GDM1 (cell line): ENCODE measurements at regions not wholly inside any gene's neighbourhood (a gene's known extent, or its start where the extent isn't known, plus 50 kb on each side); places are given as distances from the start of the nearest gene placed in this dataset.

Experiments used
- DNase-seq: peaks from one replicate; lab custom pipeline; 2025; lab: John Stamatoyannopoulos, UW

DNA sequence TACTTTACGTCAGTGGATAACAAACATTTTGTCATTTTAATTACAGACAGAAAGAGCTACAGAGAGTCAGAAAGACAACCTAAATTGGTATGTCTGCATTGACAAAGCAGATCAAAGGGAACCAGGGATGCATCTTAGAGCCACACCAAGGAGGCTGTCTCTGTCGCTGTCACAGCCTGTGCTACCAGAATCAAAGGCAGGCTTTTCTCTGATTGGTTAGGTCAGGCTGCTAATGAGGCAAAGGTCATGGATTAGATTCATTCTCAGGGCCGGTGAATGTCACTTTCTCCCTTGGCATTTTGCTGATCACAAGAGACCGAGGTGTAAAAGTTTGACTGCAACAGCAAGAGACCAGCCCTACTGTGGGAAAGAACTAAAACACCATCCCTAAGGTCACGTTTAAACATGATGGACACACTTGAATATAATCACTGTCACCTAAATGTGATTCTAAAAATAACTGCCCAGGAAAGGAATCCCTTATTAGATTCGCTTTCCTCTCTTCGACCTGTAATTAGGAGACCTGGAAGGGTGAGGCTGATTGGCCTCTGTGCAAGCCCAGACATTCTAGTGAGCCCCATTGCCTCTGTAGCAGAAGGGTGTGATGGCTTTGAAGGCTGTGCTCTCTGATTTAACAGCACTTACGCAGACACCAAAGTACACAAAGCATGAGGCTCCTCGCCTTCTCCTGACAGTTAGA, 314.4 kb upstream of the NBEA start:
- DNase-seq = no peak

DNA sequence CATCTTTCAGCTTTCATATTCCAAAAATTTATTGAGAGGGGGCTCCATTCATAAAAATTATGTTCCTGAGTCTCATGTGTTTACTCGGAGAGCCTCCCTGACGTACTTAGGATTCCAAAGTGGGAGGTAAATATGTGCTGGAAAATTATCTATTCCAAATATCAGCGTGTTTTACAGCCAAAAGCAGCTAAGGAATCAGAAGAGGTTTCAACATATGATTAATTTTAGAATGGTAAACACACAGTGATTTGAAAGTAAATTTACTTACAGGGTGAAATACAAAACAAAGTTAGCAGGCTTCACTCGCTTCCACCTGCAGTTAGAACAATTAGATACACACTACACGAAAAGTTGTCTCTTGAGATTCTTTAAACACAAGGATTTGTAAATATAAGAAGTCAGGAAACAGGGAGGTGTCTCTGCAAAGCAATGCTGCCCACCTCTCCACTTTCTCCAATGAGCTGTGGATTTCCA, 313.8 kb upstream of the NBEA start:
- DNase-seq = no peak

DNA sequence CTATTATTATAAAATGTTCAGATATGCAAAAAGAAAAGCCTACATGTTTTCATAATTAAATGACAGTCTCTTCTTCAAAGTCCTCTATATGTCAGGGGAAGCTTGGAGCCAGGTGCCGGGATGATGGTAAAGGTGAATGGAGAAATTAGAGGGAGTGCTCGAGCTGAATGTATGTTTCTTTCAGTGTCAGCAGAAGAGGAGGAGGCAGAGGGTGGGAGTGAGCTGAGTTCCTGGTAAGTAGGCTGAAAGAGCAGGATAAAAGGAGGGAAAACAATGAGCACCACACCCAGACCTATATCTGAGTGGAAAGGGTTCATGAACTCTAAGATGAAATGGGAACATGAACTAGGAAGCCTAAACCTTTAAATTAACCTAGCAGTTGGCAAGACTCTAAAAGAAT, 307.6 kb upstream of the NBEA start:
- no peak for DNase-seq

DNA sequence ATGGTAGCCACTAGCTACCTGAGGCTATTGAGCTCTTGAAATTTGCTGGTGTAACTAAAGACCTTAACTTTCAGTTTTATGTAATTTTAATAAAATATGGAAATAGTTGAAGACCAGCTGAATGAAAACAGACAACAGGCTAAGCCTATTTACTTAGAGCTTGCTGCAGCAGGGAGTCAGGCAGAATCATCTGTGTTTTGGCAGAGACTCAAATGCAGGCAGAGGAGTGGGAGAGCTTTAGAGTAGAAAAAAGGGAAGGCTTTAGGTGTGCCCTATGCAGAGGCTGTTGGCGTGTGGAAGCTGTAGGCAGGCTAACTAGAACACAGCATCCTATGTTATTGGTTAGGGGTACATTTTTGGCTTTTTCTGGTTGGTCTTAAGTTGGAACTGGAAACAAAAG, 304.9 kb upstream of the NBEA start:
- no peak for DNase-seq

GRCh38 chr13:34637636-34638035, 304.4 kb upstream of the NBEA start:
- no peak for DNase-seq

DNA sequence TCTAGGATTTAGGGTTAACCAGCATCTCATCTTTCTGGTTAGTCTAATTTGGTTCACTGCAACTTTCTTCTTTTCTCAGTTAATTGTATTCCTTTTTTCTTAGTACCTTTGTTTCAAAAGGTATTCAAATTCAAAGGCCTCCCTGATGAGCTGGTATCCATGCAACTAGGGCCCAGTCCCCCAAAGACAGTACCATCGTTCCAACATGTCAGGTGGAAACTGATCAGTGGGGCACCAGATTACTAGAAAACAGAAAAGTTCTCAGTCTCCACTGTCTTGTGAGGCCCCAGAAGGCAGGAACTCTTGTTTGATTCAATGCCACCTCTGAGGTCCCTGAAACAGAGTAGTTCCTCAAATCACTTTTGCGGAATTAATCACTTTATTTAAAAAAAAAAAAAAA, 303.2 kb upstream of the NBEA start:
- no peak for DNase-seq

GRCh38 chr13:34640179-34640992, 301.7 kb upstream of the NBEA start:
- DNase-seq = no peak

DNA sequence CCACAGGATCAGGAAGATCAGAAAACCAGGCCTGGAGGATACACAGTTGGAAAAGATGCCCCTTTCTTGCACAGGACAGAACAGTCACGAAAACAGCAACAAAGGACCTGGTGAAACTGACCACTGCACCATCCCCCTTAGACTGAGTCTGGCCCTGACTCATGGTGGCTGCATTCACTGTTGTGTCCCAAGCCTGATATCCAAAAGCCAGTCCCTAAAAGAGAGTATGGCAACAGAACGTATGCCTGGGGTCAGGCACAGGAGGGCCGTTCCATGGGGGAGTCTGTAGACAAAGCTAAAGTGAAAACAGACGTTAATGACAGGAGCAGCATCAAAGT, 301.1 kb upstream of the NBEA start:
- no peak for DNase-seq

DNA sequence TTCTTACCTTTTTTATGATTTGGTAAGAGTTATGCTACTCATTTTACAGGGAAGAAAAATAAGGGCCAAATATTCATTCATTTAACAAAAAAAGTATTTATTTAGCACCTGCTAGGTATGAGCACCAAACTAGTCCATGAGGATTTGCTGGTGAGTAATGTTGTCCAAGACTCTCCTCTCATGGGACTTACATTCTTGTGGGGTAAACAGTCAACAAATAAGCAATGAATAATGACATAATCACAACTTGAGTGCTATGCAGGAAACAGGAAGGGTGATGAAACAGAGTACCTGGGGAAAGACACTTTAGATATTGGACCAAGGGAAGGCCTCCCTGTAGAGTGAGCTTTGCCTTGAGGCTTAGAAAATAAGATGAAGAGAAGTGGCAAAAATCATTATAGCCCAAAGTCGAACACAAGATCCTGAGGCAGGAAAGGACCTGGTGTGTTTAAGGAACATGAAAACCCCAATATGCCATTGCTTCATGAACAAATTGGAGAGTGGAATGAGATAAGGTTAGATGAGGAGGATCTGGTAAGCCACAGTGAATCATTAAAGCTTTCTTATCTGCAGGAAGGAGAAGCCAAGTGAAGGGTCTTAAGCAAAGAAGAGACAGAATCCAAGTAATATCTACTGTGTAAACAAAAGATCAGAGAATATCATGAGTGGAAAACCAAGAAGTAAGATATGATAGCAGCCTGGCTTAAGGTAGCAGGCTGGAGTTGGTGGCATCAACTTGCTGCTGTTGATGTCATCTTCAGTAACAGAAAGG, 294.5 kb upstream of the NBEA start:
- no peak for DNase-seq

- no peak for DNase-seq
Measured at GRCh38 chr13:34654203-34654602, 287.9 kb upstream of the NBEA start.

- no peak for DNase-seq
Measured at GRCh38 chr13:34654647-34655046, 287.4 kb upstream of the NBEA start.

DNA sequence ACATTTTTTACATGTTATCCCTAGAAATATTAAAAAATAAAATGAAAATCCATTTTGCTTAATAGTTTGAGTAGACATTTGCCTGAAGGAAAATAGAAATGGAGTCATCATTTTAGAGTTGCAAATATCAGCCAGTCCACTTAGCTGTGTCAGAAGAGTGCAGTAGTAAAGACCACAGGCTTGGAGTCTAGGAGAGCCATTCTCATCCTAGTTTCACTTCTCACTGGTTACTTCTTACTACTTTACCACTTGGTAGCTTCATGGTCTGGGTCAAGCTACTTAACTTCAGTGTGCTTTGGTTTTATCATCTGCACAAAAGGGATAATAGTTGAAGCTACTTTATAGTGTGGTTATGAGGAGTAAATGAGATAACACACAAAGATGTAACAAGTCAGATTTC, 286.5 kb upstream of the NBEA start:
- no peak for DNase-seq

GRCh38 chr13:34657716-34658115, 284.4 kb upstream of the NBEA start:
- DNase-seq = no peak

- DNase-seq = no peak
Measured at GRCh38 chr13:34667286-34668218, 274.5 kb upstream of the NBEA start.

- no peak for DNase-seq
Measured at GRCh38 chr13:34671137-34671536, 270.9 kb upstream of the NBEA start.

DNA sequence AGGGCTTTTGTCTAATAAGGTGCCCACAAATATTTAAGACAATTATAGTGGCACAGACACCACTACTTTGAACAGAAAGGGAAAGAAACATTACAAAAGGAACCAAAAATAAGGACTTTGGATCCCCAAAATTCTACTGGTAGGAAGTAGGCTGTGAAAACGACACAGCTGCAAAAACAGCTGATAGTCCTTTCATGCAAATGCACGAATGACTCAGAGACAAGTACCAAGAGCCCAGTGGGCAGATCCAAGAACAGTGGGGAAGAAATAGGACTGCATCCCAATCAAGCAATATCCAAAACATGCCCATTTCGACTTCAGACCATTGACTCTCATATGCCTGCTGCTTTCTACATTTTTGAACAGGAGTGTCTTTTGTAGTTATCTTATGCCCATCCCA, 269.4 kb upstream of the NBEA start:
- no peak for DNase-seq

- no peak for DNase-seq
Measured at GRCh38 chr13:34675626-34676025, 266.4 kb upstream of the NBEA start.

DNA sequence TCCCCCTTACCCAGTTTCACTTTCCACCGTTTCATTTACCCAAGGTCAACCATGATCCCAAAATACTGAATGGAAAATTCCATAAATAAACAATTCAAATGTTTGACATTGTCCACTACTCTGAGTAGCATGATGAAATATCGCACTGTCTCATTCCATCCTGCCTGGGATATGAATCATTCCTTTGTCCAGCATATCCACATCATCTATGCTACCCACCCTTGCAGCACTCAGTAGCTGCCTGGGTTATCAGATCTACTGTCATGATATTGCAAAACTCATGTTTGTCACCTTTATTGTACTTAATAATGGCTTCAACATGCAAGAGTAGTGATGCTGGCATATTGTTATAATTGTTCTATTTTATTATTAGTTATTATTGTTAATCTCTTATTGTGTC, 263.9 kb upstream of the NBEA start:
- no peak for DNase-seq

DNA sequence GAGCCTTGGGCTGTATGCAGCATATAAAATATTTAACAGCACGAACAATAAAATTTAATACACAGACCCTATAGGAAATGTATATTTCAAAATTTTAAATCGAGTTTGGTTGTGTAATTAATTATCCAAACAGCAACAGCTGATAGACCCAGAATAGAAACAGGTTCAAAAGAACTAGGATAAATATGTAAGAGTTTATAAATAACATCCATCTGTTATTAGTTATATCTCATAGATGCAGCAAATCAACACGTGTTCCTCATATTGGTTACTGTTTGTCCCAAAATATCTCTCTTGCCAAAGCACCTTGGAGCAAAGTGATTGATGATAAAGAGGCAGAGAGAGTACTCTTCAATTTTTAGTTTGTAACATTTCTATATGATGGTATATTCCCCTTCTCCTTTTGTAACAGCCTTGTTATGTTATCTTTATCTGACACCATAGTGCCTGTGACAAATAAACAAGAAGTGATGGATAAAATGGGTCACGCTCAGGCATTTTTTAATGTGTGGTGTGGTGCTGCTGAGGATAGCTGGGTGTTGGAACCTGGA, 260.6 kb upstream of the NBEA start:
- no peak for DNase-seq

DNA sequence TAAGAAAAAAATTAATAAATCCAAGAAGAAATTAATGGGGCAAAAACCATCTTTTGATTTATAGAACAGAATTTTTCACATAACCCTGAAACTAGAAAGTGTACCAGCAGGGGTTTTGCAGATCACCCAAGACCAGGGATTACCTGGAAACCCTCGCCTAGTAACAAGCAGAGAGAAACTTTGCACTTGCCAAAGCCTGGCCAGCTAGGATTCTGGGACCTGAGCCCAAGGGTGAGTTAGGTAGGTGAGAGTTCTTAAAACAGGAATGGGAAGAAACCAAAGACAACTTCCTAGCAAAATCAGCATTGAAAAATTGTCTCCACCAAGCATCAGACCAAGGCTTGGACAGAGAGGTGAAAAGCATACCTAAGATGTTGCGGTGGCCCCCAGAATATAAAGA, 247.0 kb upstream of the NBEA start:
- no peak for DNase-seq

DNA sequence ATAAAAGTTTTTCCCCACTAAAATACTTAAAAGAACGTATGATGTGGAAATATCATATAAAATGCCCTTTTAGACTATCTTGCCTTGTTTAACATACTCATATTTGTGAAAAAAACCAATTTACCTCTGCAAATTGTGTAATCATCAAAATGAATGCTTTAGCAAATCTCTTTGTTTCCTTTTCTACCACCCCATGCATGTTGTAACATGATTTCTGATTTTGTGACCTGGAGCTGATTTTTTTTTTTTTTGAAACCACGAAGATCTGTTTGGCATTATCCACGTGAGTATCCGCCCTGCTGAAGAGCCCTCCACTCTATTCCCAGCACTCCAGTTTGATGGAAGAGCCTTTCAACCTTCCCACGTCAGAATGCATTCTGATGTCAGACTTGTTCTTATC, 245.8 kb upstream of the NBEA start:
- DNase-seq = no peak

- no peak for DNase-seq
Measured at GRCh38 chr13:34696741-34697140, 245.3 kb upstream of the NBEA start.
